Skeletal muscle cell (primary cell): ENCODE measurements at regions not wholly inside any gene's neighbourhood (a gene's known extent, or its start where the extent isn't known, plus 50 kb on each side); places are given as distances from the start of the nearest gene placed in this dataset.

ENCODE experiments used
- DNase-seq: peaks from one replicate; pipeline ENCODE4 v3.0.0-alpha.2; 2010; ENCODE audit warnings: low read depth
- H3K4me3 ChIP-seq: 2 replicates; pipeline ENCODE4 v1.5.1; 2011; ENCODE audit warnings: low read depth, mild to moderate bottlenecking, control low read depth, low read length, moderate library complexity

DNA sequence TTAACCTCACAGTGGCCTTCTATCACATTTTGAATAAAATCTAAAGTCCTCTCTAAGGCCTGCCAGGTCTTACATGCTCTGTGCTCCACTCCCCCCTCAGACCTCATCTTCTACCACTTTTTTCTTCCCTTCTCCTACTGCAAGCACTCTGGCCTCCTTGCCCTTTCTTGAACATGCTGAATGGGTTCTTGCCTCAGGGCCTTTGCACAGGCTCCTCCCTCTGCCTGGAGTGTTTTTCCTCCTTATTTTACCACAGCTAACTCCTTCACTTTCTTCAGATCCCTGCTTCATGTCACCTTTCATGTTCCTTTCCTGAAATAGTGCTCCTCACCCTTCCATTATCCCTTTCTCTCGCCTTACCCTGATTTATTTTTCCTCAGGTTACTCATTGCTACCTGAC is 97.9 kb upstream of the FOXP4 start:
- H3K4me3 ChIP-seq, result no peak overlapping the region
- no peak for DNase-seq

DNA sequence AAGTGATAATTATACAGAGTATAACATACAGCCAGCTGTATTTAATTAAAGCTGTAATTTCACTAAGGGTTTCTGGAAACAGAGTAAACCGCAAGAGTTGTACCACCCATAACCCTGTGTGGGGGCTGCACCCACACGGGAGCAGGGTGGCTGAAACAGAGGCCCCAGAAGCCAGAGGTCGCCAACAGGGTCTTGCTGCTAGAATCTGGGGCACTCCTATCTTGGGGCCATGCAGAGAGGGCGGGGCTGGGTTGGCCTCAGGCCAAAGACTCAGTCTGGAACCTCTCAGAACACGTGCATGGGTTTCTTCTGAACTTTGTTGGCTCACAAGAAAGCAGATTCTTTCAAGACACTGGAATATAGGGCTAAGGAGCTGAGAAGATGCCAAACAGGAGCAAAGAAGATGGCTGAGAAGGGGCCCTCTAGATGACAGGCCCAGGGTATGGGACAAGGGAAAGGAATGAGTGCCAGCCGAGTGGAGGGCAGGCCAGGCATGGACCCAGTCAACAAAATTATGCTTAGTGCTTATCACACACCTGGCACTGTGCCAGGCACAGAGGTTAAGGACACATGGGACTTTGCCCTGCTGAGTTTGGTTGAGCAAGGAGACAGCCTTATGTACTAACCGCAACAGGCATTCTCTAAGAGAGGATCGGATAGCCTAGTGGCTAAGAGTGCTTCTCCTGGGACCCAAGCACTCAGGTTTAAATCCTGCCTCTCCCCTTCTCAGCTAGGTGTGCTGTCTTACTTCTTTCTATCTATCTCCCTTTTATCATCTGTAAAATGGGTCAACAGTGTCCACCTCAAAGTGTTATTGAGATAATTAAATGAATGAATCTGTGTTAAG is 96.6 kb upstream of the FOXP4 start:
- no peak overlapping the region for H3K4me3 ChIP-seq
- no peak for DNase-seq

DNA sequence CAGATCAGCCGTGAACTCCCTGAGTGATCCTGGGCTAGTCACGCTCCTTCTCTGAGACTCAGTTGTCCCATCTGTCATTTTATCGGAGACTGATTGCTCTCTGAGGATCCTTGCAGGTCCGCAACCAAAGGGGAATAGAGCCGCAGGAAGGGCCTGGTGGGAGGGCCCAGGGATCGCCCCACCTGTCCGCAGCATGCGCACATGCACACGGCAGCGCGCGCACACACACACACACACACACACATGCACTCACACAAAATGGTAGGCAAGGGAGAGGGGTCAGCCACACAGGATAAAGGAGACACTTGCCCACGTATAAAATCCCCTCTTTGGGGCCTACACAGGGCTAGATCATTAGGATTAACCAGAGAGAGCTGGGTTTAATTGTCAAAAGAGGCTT is 95.6 kb upstream of the FOXP4 start:
- no peak for DNase-seq
- H3K4me3 ChIP-seq, result no peak overlapping the region

DNA sequence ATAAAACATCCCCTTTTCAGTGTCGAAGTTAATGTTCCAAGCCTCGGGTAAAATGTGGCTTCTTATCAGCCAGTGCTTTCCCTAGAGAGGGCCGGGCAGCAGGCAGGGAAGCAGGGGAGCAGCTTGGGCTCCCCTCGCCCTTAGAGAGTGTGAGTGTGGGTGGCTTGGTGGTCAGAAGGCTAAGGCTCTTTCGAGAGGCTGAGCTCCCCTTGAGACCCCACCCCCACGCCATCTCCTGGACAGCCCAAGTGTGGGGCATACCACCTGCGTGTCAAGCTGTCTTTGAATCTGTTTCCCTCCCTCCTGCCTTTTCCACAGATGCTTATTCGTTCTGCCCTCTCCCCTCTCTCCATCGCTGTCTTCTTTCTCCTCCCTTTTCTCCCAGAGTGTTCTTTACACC is 95.1 kb upstream of the FOXP4 start:
- DNase-seq, result no peak
- H3K4me3 ChIP-seq, result no peak overlapping the region

DNA sequence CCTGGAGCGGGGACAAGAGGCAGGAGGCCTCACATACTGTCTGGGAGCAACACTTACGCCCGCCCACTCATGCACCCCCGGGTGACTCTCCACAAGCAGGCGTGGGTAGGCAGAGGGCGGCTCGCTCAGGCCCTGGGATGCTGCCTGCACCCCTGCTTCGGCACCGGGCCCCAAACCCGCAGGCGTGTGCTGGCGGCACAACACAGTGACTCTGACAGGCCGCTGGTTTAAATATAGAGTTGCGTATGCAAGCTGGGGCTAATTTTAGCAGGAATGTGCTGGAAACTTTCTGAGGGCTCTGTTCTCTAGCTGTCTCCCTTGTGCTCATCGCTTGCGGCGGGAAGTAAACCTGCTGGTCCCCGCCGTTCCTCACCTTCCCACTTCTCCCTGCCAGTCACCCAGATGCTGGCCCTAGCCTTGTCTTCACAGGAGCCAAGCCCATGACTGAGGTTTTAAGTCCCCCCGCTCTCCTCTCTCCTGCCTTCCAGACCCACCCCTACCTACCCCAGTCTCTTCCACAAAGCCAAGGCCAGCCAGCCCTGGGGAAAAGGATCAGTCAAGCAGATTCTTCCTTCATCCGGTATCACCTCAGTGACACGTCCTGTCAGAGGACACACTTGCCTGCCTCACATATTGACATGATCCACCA is 94.5 kb upstream of the FOXP4 start:
- no peak overlapping the region for H3K4me3 ChIP-seq
- DNase-seq, result no peak

DNA sequence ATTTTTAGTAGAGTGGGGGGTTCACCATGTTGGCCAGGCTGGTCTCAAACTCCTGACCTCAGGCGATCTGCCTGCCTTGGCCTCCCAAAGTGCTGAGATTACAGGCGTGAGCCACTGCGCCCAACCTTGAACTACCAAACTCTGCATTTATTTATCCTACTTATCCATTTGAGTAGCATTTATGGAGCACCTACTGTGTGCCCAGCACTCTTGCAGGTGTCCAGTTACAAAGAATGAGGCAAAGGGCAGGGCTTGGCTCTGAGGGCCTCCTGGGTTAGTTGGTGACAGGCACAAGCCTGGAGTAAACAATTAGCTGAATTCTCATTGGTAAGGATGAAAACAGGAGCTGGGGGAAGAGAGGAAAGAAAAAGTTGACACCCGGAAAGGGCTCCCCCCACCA is 93.4 kb upstream of the FOXP4 start:
- DNase-seq, result no peak
- no peak overlapping the region for H3K4me3 ChIP-seq

DNA sequence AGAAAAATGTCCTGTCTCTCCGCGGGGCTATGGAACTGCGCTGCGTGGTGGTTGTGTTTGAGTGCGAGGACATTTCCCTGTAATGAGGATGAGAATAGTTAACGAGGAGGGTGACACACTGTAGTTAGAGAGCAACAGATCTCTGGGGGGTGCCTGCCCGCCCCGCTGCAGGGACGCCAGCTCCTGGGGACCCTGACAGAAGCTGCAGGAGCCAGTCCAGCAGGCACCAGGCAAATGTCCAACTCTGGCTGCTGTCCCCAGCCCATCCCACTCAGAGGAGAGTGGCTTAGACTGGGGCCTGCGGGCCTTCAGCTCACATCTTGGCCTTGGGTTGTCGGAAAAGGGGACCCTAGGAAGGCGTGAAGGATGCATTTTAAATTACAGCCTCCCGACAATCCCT is 92.9 kb upstream of the FOXP4 start:
- no peak overlapping the region for H3K4me3 ChIP-seq
- DNase-seq, result no peak

DNA sequence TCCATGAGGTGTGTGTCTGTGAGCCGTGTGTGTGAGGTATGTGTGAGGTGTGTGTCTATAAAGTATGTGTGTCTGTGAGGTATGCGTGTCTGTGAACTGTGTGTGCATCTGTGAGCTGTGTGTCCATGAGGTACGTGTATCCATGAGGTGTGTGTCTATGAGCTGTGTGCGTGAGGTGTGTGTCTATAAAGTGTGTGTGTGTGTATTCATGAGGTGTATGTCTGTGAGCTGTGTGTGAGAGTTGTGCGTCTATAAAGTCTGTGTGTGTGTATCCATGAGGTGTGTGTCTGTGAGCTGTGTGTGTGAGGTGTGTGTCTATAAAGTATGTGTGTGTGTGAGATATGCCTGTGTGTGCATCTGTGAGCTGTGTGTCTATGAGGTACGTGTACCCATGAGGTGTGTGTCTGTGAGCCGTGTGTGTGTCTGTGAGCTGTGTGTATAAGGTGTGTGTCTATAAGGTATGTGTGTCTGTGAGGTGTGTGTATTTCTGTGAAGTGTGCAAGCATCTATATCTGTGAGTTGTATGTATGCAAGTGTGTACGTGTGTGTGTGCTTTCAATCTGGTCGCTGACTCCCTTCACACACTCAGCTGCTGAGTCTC is 91.9 kb upstream of the FOXP4 start:
- no peak for DNase-seq
- no peak overlapping the region for H3K4me3 ChIP-seq

DNA sequence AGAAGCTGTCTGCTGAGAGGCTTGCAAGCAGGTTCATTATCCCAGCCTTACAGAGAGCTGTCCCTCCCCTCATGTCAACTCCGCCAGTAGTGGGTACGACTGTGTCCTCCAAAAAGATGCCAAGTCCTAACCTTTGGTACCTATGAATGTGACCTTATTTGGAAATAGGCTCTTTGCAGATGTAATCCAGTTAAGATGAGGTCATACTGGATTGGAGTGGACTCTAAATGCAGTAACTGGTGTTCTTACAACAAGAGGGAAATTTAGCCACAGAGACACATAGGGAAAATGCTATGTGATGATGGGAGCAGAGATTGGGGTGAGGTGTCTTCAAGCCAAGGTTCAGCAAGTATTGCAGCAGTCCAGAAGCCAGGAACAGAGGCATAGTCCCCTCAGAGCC is 90.8 kb upstream of the FOXP4 start:
- no peak overlapping the region for H3K4me3 ChIP-seq
- DNase-seq, result no peak

DNA sequence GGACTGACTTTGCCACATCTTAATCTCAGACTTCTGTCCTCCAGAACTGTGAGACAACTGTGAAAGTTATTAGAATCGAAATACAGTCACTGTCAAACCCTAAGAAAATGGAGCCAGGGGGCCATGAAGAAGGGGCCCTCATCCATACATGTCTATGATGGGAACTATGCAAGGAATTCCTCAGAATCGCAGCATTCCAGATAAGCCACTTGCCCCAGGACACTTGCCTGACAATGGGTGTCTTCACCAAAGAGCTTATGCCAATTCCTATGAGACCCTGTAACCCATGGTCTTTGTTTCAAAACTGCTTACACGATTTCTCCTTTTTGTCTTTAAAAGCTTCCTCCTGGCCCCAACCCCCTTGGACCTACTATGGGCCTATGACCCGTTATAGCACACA is 90.4 kb upstream of the FOXP4 start:
- H3K4me3 ChIP-seq, result no peak overlapping the region
- DNase-seq, result no peak

DNA sequence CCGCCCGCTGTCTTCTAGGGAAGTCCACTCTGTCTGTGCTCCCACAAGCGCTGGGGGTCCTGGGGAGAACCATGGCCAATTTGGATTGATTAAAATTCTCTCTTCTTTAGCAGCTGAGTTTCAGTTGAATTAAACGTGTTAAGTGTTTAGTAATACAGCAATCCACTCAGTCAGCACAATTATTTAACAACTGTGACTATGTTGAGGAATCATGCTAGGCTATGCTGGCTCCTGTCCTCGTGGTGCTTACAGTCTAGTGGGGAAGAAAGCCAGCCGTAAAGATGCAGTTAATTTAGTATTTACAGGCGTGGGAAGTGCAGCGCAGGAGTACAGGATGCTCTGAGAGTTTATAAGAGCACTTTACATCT is 88.9 kb upstream of the FOXP4 start:
- no peak overlapping the region for H3K4me3 ChIP-seq
- DNase-seq, result no peak

DNA sequence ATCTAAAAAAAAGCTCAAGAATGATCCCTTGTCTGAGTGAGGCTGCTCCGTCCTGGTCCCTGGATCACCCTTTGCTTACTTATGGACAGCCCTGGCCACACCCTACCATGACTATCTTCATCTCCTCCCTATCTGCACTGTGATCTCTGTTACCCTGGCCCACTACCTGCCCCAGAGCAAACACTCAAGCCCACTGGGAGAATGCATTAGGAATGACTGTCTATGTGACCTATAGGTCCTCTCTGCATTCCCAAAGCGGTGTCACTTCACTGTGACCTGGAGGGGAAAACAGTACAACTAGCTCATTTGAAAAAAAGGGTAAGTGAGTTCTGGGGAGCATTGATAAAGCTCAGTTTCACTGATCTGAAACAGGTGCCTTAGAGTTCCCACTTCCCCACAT is 86.4 kb upstream of the FOXP4 start:
- no peak overlapping the region for H3K4me3 ChIP-seq
- DNase-seq, result no peak

DNA sequence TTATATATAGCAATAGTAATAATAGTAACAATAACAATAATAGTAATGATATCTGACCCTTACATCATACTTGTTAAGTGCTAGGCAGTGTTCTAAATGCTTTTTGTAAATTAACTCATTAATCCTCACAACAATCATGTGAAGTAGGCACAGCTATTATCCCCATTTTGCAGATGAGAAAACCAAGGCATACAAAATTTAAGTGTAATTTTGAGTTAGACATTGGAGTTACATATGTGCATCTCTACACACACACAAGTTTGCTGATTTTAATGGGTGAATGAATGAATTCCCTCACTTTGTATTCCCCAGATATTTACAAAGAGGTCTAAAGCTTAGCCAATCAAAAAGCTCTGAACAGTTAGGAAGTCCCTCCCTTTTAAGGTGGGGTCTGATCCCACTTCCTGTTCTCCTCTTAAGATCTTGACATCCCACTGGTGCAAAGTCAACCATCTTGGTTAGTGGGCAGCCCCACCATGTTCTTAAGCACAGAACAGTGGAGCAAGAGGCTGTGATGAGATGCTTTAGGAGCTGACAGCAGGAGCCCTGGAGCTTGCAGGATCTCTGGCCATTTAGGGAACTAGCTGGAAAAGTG is 85.3 kb upstream of the FOXP4 start:
- DNase-seq, result no peak
- no peak overlapping the region for H3K4me3 ChIP-seq

DNA sequence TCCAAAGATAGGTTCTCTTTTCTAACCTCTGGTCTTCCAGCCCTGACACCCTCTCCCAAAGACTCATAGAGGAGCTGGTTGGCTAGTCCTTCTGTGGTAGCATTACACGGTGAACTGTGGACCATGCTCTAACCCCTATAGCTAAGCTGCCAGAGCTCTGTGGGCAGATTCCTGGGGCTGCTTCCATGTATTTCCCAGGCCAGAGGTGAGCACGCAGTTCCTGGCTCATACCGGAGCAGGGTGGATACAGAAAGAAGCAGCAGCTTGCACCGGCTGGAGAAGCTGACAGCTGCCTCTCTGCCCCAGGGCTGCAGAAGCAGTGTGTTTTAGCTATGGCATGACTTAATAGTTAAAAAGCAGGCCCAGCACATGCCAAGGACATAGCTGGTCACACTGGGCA is 84.1 kb upstream of the FOXP4 start:
- no peak overlapping the region for H3K4me3 ChIP-seq

DNA sequence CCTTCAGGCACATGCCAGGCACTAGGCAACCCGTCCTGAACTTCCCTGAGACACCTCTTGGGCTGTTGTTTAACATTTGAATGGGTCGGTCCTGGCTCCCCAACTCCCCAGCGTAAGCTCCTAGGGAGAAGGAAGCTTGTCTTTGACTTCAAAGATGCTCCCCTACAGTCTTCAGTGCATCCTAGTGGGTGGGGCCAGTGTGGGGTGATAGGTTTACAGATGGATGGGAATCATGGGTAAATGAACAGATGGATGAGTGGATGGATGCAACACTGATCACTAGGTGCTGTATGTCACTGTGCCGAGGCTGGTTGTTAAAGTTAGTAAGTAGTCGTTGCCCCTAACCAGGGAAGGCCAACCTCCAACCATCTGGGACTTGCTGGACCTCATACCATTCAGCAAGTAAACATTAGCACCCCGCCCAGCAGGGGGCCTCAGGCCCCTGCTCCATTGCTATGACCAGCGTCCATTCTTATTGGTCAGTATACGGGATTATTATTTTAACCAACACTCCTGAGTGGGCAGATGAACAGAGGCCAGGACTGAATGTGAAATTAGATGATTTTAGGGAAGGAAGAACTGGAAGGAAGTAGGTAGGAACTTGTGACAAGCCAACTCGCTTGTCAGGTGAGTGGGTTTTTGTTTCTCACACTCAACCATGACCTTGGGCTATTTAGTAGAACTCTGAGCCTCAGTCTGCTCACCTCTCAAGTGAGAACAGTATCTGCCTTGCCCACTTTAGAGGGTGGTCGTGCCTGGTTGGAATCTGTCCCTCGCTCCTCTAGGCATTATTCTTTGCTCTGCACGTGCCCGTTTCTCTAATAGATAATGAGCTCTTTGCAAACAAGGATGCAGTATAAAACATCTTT is 82.9 kb upstream of the FOXP4 start:
- no peak for DNase-seq
- H3K4me3 ChIP-seq, result no peak overlapping the region

More for the DNA sequence above, 84.1 kb upstream of the FOXP4 start:
- no peak for DNase-seq

DNA sequence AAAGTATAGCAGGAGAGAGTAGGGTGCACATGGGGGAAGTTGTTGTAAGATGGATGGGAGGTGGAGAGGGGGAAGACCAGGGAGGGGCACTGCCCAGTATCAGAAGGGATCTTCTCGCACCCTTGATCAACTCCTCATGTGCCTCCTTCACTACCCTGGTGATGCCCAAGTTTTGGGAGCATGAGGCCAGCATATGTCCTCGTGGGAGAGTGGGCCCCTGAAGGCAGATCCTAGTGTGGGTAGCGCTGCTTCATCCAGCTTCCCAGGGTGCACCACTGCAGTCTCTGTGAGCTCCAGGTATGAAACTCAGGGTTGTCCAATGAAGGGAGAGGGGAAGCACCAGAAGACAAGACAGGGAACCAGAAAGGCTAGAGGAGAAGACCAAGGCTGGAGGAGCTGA is 82.2 kb upstream of the FOXP4 start:
- no peak for DNase-seq
- H3K4me3 ChIP-seq, result no peak overlapping the region

DNA sequence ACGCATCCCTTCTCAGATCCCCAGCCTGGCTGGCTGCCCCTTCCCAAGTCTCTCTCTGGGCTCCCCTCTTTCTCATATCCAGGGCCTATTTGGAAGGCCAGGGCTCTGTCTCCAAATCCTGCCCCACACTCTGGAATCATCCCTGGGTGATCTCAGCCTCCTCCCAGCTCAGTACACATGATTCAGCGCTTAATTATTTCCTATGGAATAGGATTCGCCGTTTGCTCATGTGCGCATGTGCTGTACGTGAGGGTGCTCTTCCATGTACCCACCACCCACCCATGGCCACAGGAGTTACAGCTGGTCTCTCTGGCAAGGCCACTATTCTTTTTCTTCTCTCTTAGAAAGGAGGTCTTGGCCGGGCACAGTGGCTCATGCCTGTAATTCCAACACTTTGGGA is 81.7 kb upstream of the FOXP4 start:
- no peak for DNase-seq
- no peak overlapping the region for H3K4me3 ChIP-seq

DNA sequence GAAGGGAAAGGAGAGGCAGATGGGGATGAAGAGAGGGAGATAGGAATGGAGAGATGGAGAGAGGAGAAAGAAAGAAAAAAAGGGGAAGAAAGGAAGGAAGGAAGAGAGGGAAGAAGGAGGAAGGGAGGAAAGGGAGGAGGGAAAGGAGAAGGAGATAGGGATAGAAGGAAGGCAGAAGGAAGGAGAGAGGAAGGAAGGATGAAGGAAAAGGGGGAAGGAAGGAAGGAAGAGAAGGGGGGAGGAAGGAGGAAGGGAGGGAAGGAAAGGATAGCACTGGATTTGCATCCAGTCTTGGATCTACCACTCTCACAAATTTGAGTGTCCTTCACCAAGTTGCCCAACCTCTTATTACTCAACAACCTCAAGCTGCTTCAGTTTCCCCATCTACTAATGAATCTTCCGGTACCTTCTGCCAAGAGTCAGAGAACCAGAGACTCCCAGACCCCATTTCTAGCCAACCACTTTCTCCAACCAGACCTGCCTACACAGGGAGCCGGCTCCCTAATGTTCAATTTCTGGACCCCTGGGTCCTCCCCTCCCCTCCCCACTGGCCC is 79.7 kb upstream of the FOXP4 start:
- DNase-seq, result no peak
- H3K4me3 ChIP-seq, result no peak overlapping the region

DNA sequence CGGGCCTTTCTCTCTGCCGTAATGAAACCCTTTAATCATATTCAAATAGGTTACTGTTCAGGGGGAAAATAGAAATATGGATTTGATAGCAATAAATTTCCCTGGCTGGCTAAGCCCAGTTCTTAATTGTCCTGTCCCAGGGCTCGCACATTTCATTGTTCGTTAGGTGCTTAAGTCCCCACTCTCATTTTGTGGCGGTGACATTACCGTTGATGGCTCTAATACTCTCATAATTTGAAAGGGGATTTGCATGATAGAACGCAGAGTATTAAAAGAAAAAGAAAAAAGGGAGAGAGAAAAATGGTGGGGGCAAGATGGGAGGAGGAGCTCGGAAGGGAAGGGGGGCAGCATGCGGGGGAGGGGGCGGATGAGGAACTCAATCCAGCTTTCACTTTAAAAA is 79.1 kb upstream of the FOXP4 start:
- H3K4me3 ChIP-seq, result no peak overlapping the region
- no peak for DNase-seq
